GM12874 (cell line): ENCODE measurements at regions not wholly inside any gene's neighbourhood (a gene's known extent, or its start where the extent isn't known, plus 50 kb on each side); places are given as distances from the start of the nearest gene placed in this dataset.

Source experiments
- TF ChIP-seq, protein P1 (sequence below): IDR thresholded peaks from 2 replicates; pipeline ENCODE4 v1.5.1; 2011; ENCODE audit warnings: low read depth, mild to moderate bottlenecking, control low read depth, low read length, moderate library complexity; ENCODE audit not compliant: insufficient read depth

- TF ChIP-seq, protein P1, sequence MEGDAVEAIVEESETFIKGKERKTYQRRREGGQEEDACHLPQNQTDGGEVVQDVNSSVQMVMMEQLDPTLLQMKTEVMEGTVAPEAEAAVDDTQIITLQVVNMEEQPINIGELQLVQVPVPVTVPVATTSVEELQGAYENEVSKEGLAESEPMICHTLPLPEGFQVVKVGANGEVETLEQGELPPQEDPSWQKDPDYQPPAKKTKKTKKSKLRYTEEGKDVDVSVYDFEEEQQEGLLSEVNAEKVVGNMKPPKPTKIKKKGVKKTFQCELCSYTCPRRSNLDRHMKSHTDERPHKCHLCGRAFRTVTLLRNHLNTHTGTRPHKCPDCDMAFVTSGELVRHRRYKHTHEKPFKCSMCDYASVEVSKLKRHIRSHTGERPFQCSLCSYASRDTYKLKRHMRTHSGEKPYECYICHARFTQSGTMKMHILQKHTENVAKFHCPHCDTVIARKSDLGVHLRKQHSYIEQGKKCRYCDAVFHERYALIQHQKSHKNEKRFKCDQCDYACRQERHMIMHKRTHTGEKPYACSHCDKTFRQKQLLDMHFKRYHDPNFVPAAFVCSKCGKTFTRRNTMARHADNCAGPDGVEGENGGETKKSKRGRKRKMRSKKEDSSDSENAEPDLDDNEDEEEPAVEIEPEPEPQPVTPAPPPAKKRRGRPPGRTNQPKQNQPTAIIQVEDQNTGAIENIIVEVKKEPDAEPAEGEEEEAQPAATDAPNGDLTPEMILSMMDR: no peak
These were observed 171.7 kb downstream of the TLE3 start for GRCh38 chr15:69926006-69926405.

DNA sequence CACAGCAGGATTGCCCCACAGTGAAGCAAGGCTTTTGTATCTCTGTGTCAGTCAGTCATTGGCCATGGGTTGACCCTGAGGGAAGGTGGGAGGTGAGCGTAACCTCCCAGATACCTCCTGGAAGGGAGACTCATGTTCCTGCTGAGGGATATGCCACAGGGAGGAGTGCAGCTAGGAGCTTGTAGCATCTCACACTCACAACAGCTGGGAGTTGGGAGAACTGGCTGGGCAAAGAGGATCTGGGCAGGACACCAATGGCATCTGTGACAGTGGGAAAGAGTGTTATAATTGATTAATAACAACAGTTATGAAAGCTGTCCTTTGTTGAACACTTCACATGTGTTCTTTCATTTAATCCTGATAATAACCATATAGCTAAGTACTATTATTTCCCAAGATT lies 171.0 kb downstream of the TLE3 start:
- TF ChIP-seq, protein P1: no peak

- TF ChIP-seq, protein P1: no peak
These were observed 167.6 kb downstream of the TLE3 start for GRCh38 chr15:69929905-69930630.

GRCh38 chr15:69930754-69931153 lies 167.0 kb downstream of the TLE3 start:
- TF ChIP-seq, protein P1: no peak

DNA sequence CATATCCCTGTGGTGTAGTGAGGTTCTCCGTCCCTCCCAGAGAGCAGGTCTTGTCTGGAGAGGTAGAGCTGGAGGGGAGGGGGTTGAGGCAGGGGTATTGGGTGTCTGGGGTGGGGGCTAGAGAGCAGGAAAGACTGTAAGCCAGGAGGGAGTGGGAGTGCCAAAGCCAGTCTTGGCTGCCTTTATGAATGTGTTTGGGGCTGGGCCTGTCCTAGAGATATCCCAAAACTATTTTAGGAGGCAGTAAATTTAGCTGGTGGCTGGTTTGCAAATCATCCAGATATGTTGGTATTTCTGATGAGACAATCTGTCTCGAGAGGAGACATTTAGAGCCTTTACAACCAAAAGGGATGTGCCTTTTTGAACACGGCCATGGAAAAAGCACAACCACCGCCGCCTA lies 166.6 kb downstream of the TLE3 start:
- TF ChIP-seq, protein P1: no peak

- TF ChIP-seq, protein P1: no peak
These were observed 163.1 kb downstream of the TLE3 start for GRCh38 chr15:69934607-69935006.

- TF ChIP-seq, protein P1: no peak
These were observed 157.9 kb downstream of the TLE3 start for GRCh38 chr15:69939513-69940440.
